Astrocyte (in vitro differentiated cells and primary cell): ENCODE measurements at regions not wholly inside any gene's neighbourhood (a gene's known extent, or its start where the extent isn't known, plus 50 kb on each side); places are given as distances from the start of the nearest gene placed in this dataset.

Experiments used
- CTCF ChIP-seq: IDR thresholded peaks from 2 replicates; pipeline ENCODE4 v1.5.1; 2011; ENCODE audit warnings: low read depth, mild to moderate bottlenecking, inconsistent platforms, low read length, moderate library complexity; ENCODE audit not compliant: insufficient read depth
- EZH2 ChIP-seq: IDR thresholded peaks from 2 replicates; pipeline ENCODE4 v1.6.1; 2012; ENCODE audit warnings: mild to moderate bottlenecking, low read length, inconsistent platforms; ENCODE audit not compliant: insufficient read depth

- no peak for TF ChIP-seq CTCF
- TF ChIP-seq EZH2: no peak
Observed at GRCh38 chr6:159438106-159438505, 254.9 kb downstream of the SOD2 start.
